ENCODE measurements at regions not wholly inside any gene's neighbourhood (a gene's known extent, or its start where the extent isn't known, plus 50 kb on each side); places are given as distances from the start of the nearest gene placed in this dataset.

DNA sequence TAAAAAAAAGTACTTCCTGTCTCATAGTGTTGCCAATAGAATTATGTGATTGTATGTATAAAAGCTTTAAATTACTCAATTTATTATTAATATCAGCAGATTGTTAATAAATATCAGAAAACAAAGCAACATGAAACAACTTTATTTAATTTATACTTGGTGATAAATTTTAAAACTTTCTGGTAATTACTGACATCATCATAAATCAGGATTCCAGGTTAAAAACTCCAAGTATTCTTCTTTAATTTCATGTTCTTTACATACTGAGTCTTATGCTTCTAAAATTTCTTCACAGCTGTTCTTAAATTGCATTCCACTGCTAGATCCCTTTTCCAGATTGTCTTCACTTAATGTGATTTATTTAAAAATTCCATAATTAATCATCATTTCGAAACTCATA, 1224.5 kb downstream of the PCDH18 start:
- TF ChIP-seq, protein P1, sequence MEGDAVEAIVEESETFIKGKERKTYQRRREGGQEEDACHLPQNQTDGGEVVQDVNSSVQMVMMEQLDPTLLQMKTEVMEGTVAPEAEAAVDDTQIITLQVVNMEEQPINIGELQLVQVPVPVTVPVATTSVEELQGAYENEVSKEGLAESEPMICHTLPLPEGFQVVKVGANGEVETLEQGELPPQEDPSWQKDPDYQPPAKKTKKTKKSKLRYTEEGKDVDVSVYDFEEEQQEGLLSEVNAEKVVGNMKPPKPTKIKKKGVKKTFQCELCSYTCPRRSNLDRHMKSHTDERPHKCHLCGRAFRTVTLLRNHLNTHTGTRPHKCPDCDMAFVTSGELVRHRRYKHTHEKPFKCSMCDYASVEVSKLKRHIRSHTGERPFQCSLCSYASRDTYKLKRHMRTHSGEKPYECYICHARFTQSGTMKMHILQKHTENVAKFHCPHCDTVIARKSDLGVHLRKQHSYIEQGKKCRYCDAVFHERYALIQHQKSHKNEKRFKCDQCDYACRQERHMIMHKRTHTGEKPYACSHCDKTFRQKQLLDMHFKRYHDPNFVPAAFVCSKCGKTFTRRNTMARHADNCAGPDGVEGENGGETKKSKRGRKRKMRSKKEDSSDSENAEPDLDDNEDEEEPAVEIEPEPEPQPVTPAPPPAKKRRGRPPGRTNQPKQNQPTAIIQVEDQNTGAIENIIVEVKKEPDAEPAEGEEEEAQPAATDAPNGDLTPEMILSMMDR (IDR thresholded peaks at IDR 0.05), result no peak
- TF ChIP-seq TCF7L2 (IDR thresholded peaks at IDR 0.05; ENCODE audit: low read depth, low read length), result no peak
- TF ChIP-seq POLR2AphosphoS5 (IDR thresholded peaks at IDR 0.05; ENCODE audit: low read depth, low read length), result no peak
- no peak for TF ChIP-seq SIN3A (IDR thresholded peaks at IDR 0.05; ENCODE audit: borderline replicate concordance, insufficient read depth, low read depth, low read length)
- TF ChIP-seq, protein P2, sequence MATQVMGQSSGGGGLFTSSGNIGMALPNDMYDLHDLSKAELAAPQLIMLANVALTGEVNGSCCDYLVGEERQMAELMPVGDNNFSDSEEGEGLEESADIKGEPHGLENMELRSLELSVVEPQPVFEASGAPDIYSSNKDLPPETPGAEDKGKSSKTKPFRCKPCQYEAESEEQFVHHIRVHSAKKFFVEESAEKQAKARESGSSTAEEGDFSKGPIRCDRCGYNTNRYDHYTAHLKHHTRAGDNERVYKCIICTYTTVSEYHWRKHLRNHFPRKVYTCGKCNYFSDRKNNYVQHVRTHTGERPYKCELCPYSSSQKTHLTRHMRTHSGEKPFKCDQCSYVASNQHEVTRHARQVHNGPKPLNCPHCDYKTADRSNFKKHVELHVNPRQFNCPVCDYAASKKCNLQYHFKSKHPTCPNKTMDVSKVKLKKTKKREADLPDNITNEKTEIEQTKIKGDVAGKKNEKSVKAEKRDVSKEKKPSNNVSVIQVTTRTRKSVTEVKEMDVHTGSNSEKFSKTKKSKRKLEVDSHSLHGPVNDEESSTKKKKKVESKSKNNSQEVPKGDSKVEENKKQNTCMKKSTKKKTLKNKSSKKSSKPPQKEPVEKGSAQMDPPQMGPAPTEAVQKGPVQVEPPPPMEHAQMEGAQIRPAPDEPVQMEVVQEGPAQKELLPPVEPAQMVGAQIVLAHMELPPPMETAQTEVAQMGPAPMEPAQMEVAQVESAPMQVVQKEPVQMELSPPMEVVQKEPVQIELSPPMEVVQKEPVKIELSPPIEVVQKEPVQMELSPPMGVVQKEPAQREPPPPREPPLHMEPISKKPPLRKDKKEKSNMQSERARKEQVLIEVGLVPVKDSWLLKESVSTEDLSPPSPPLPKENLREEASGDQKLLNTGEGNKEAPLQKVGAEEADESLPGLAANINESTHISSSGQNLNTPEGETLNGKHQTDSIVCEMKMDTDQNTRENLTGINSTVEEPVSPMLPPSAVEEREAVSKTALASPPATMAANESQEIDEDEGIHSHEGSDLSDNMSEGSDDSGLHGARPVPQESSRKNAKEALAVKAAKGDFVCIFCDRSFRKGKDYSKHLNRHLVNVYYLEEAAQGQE (IDR thresholded peaks at IDR 0.05; ENCODE audit: insufficient read depth in 1 of 2, low read depth in 2 of 2, low read length in 1 of 2), result no peak

All from Panc1 (cell line).